ENCODE measurements at regions not wholly inside any gene's neighbourhood (a gene's known extent, or its start where the extent isn't known, plus 50 kb on each side); places are given as distances from the start of the nearest gene placed in this dataset.

DNA sequence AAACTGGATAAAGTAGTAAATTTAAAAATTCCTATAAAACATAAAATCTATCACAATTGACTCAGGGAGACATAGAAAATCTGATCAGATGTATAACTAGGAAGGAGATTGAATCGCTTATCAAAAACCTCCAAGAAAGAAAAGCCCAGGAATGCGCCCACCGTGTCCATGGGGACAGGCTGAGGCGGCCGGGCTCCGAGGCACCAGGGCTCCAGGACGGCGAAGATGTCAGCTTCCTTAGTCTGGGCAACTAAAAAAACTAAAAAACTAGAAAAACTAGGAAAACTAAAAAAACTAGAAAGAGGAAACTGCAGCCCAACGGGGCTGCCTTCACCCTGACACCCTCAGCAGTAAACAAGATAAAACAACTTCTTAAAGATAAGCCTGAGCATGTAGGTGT, 229.0 kb upstream of the RAB4A start:
- in situ Hi-C loops (cut with HindIII; ENCODE audit: extremely low pct_ligation_motif_present, low pct_unique_long_range_greater_than_20kb) = no loop called here
- H3K4me1 ChIP-seq (ENCODE audit: insufficient read depth, low read length) = peaks cover 16% of the 10 kb centered on the region
- no peaks in the 10 kb centered on the region for H3K79me2 ChIP-seq (ENCODE audit: insufficient read depth, low read length)
- POLR2A ChIA-PET = no interaction called here
- intact Hi-C loops (cut with micrococcal nuclease; ENCODE audit: unreplicated experiment) = no loop called here
- no peak overlapping the region for H3K4me2 ChIP-seq (ENCODE audit: low read depth, low read length)
- BruUV-seq (replicated peaks) = no TSS peak
- H3K9ac ChIP-seq (ENCODE audit: insufficient read depth, low read depth, low read length) = no peak overlapping the region
- no peak overlapping the region for H2AFZ ChIP-seq (ENCODE audit: low read length)
- no peak for DNase-seq (ENCODE audit: low spot score)
- H4K20me1 ChIP-seq (ENCODE audit: insufficient read depth, low read length) = no peaks in the 10 kb centered on the region
- no peaks in the 10 kb centered on the region for H3K9me3 ChIP-seq (ENCODE audit: low read length)
- FAIRE-seq = no peak
- no peak overlapping the region for H3K4me3 ChIP-seq (replicated peaks in 1 of 3; ENCODE audit: insufficient read depth in 1 of 3, low read depth in 2 of 3, low read length in 3 of 3)
- CTCF ChIA-PET (ENCODE audit: low intra/inter-chr PET ratio, low total read pairs) = no interaction called here
- H3K36me3 ChIP-seq (replicated peaks in 1 of 2; ENCODE audit: control insufficient read depth in 1 of 2, insufficient read depth in 2 of 2, low read length in 2 of 2) = no peaks in the 10 kb centered on the region
- H3K27ac ChIP-seq (ENCODE audit: extremely low read length, insufficient read depth, low read length) = no peak overlapping the region
- WGBS (ENCODE audit: low lambda C conversion rate) = 89% methylated on average over 9 of the region's 9 CpGs
- no peak for ATAC-seq
- H3K27me3 ChIP-seq (ENCODE audit: control insufficient read depth in 1 of 2, insufficient read depth in 2 of 2, low read length in 2 of 2) = no peaks in the 10 kb centered on the region
- TF ChIP-seq, protein P1, sequence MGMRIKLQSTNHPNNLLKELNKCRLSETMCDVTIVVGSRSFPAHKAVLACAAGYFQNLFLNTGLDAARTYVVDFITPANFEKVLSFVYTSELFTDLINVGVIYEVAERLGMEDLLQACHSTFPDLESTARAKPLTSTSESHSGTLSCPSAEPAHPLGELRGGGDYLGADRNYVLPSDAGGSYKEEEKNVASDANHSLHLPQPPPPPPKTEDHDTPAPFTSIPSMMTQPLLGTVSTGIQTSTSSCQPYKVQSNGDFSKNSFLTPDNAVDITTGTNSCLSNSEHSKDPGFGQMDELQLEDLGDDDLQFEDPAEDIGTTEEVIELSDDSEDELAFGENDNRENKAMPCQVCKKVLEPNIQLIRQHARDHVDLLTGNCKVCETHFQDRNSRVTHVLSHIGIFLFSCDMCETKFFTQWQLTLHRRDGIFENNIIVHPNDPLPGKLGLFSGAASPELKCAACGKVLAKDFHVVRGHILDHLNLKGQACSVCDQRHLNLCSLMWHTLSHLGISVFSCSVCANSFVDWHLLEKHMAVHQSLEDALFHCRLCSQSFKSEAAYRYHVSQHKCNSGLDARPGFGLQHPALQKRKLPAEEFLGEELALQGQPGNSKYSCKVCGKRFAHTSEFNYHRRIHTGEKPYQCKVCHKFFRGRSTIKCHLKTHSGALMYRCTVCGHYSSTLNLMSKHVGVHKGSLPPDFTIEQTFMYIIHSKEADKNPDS (CRISPR knock-in tag; IDR thresholded peaks at IDR 0.05) = no peak
- TF ChIP-seq, protein P2, sequence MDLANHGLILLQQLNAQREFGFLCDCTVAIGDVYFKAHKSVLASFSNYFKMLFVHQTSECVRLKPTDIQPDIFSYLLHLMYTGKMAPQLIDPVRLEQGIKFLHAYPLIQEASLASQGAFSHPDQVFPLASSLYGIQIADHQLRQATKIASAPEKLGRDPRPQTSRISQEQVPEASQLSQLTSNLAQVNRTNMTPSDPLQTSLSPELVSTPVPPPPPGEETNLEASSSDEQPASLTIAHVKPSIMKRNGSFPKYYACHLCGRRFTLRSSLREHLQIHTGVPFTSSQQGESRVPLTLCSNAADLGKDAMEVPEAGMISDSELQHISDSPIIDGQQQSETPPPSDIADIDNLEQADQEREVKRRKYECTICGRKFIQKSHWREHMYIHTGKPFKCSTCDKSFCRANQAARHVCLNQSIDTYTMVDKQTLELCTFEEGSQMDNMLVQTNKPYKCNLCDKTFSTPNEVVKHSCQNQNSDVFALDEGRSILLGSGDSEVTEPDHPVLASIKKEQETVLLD (CRISPR knock-in tag; IDR thresholded peaks at IDR 0.05; ENCODE audit: low read depth) = no peak
- TF ChIP-seq, protein P3, sequence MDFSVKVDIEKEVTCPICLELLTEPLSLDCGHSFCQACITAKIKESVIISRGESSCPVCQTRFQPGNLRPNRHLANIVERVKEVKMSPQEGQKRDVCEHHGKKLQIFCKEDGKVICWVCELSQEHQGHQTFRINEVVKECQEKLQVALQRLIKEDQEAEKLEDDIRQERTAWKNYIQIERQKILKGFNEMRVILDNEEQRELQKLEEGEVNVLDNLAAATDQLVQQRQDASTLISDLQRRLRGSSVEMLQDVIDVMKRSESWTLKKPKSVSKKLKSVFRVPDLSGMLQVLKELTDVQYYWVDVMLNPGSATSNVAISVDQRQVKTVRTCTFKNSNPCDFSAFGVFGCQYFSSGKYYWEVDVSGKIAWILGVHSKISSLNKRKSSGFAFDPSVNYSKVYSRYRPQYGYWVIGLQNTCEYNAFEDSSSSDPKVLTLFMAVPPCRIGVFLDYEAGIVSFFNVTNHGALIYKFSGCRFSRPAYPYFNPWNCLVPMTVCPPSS (IDR thresholded peaks at IDR 0.05) = no peak
- TF ChIP-seq, protein P4, sequence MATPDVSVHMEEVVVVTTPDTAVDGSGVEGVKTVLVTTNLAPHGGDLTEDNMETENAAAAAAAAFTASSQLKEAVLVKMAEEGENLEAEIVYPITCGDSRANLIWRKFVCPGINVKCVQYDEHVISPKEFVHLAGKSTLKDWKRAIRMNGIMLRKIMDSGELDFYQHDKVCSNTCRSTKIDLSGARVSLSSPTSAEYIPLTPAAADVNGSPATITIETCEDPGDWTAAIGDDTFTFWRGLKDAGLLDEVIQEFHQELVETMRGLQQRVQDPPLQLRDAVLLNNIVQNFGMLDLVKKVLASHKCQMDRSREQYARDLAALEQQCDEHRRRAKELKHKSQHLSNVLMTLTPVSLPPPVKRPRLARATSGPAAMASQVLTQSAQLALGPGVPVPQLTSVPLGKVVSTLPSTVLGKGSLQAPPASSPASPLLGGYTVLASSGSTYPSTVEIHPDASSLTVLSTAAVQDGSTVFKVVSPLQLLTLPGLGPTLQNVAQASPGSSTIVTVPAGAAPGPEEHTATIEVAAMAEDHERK (CRISPR knock-in tag; IDR thresholded peaks at IDR 0.05; ENCODE audit: low read depth) = no peak
- TF ChIP-seq, protein P5, sequence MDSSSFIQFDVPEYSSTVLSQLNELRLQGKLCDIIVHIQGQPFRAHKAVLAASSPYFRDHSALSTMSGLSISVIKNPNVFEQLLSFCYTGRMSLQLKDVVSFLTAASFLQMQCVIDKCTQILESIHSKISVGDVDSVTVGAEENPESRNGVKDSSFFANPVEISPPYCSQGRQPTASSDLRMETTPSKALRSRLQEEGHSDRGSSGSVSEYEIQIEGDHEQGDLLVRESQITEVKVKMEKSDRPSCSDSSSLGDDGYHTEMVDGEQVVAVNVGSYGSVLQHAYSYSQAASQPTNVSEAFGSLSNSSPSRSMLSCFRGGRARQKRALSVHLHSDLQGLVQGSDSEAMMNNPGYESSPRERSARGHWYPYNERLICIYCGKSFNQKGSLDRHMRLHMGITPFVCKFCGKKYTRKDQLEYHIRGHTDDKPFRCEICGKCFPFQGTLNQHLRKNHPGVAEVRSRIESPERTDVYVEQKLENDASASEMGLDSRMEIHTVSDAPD (CRISPR knock-in tag; IDR thresholded peaks at IDR 0.05) = no peak
- TF ChIP-seq HNF4A (CRISPR knock-in tag; IDR thresholded peaks at IDR 0.05) (no peak), RARA (CRISPR knock-in tag; IDR thresholded peaks at IDR 0.05) (no peak), LCORL (IDR thresholded peaks at IDR 0.05) (no peak), LCORL (CRISPR knock-in tag; IDR thresholded peaks at IDR 0.05) (no peak), ZNF772 (CRISPR knock-in tag; IDR thresholded peaks at IDR 0.05) (no peak), NR2F1 (CRISPR knock-in tag; IDR thresholded peaks at IDR 0.05) (no peak), PHF5A (CRISPR knock-in tag; IDR thresholded peaks at IDR 0.05; ENCODE audit: low read depth, unreplicated experiment) (no peak), PITX1 (CRISPR knock-in tag; IDR thresholded peaks at IDR 0.05) (no peak), ZNF572 (CRISPR knock-in tag; IDR thresholded peaks at IDR 0.05) (no peak), ARID2 (CRISPR knock-in tag; IDR thresholded peaks at IDR 0.05; ENCODE audit: borderline replicate concordance) (no peak)
- TF ChIP-seq, protein P6, sequence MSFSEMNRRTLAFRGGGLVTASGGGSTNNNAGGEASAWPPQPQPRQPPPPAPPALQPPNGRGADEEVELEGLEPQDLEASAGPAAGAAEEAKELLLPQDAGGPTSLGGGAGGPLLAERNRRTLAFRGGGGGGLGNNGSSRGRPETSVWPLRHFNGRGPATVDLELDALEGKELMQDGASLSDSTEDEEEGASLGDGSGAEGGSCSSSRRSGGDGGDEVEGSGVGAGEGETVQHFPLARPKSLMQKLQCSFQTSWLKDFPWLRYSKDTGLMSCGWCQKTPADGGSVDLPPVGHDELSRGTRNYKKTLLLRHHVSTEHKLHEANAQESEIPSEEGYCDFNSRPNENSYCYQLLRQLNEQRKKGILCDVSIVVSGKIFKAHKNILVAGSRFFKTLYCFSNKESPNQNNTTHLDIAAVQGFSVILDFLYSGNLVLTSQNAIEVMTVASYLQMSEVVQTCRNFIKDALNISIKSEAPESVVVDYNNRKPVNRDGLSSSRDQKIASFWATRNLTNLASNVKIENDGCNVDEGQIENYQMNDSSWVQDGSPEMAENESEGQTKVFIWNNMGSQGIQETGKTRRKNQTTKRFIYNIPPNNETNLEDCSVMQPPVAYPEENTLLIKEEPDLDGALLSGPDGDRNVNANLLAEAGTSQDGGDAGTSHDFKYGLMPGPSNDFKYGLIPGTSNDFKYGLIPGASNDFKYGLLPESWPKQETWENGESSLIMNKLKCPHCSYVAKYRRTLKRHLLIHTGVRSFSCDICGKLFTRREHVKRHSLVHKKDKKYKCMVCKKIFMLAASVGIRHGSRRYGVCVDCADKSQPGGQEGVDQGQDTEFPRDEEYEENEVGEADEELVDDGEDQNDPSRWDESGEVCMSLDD (CRISPR knock-in tag; IDR thresholded peaks at IDR 0.05; ENCODE audit: borderline replicate concordance) = no peak

All from HepG2 (cell line).